ENCODE measurements at regions not wholly inside any gene's neighbourhood (a gene's known extent, or its start where the extent isn't known, plus 50 kb on each side); places are given as distances from the start of the nearest gene placed in this dataset.

- Histone ChIP-seq H3K27me3 (ENCODE audit: control insufficient read depth, insufficient read depth, low read length) (no peaks in the 10 kb centered on the region), H3K4me3 (ENCODE audit: low read length in 3 of 3) (no peak overlapping the region), H3K9ac (ENCODE audit: low read length in 3 of 3) (no peak overlapping the region), H3K4me1 (ENCODE audit: control insufficient read depth in 2 of 3, insufficient read depth in 2 of 3, low read depth in 1 of 3, low read length in 3 of 3) (no peaks in the 10 kb centered on the region), H3K27ac (ENCODE audit: low read depth in 2 of 2, low read length in 2 of 2) (no peak overlapping the region), H3K9me3 (ENCODE audit: control insufficient read depth in 2 of 3, insufficient read depth in 1 of 3, low read length in 3 of 3) (no peaks in the 10 kb centered on the region), H3K36me3 (ENCODE audit: control insufficient read depth in 2 of 3, insufficient read depth in 3 of 3, low read length in 3 of 3) (no peaks in the 10 kb centered on the region)
- intact Hi-C loops (cut with DNase I), result no loop called here
- no peak for TF ChIP-seq CTCF (IDR thresholded peaks at IDR 0.05; ENCODE audit: borderline replicate concordance, extremely low read depth, insufficient read depth)
- FAIRE-seq, result no peak
- no peak for DNase-seq
Observed at GRCh38 chr19:33916792-33917191, 120.1 kb downstream of the KCTD15 start.

- FAIRE-seq (no peak), DNase-seq (no peak)
- H3K27ac ChIP-seq (ENCODE audit: low read depth in 2 of 2, low read length in 2 of 2), result no peak overlapping the region
- intact Hi-C loops (cut with DNase I), result no loop called here
- no peaks in the 10 kb centered on the region for H3K9me3 ChIP-seq (ENCODE audit: control insufficient read depth in 2 of 3, insufficient read depth in 1 of 3, low read length in 3 of 3)
- no peak overlapping the region for H3K9ac ChIP-seq (ENCODE audit: low read length in 3 of 3)
- TF ChIP-seq CTCF (IDR thresholded peaks at IDR 0.05; ENCODE audit: borderline replicate concordance, extremely low read depth, insufficient read depth), result no peak
- H3K4me1 ChIP-seq (ENCODE audit: control insufficient read depth in 2 of 3, insufficient read depth in 2 of 3, low read depth in 1 of 3, low read length in 3 of 3), result no peaks in the 10 kb centered on the region
- H3K36me3 ChIP-seq (ENCODE audit: control insufficient read depth in 2 of 3, insufficient read depth in 3 of 3, low read length in 3 of 3), result no peaks in the 10 kb centered on the region
- H3K4me3 ChIP-seq (ENCODE audit: low read length in 3 of 3), result no peak overlapping the region
- H3K27me3 ChIP-seq (ENCODE audit: control insufficient read depth, insufficient read depth, low read length), result no peaks in the 10 kb centered on the region
Observed at GRCh38 chr19:33919291-33919690, 122.6 kb downstream of the KCTD15 start.

GRCh38 chr19:33921165-33921564 is 124.5 kb downstream of the KCTD15 start:
- no peak for FAIRE-seq
- no peak overlapping the region for H3K4me3 ChIP-seq (ENCODE audit: low read length in 3 of 3)
- no peaks in the 10 kb centered on the region for H3K27me3 ChIP-seq (ENCODE audit: control insufficient read depth, insufficient read depth, low read length)
- intact Hi-C loops (cut with DNase I), result no loop called here
- no peaks in the 10 kb centered on the region for H3K36me3 ChIP-seq (ENCODE audit: control insufficient read depth in 2 of 3, insufficient read depth in 3 of 3, low read length in 3 of 3)
- no peaks in the 10 kb centered on the region for H3K9me3 ChIP-seq (ENCODE audit: control insufficient read depth in 2 of 3, insufficient read depth in 1 of 3, low read length in 3 of 3)
- TF ChIP-seq CTCF (IDR thresholded peaks at IDR 0.05; ENCODE audit: borderline replicate concordance, extremely low read depth, insufficient read depth), result no peak
- H3K9ac ChIP-seq (ENCODE audit: low read length in 3 of 3), result no peak overlapping the region
- H3K4me1 ChIP-seq (ENCODE audit: control insufficient read depth in 2 of 3, insufficient read depth in 2 of 3, low read depth in 1 of 3, low read length in 3 of 3), result no peaks in the 10 kb centered on the region
- DNase-seq, result no peak
- no peak overlapping the region for H3K27ac ChIP-seq (ENCODE audit: low read depth in 2 of 2, low read length in 2 of 2)

GRCh38 chr19:33926306-33926705 is 129.6 kb downstream of the KCTD15 start:
- Histone ChIP-seq H3K4me1 (ENCODE audit: control insufficient read depth in 2 of 3, insufficient read depth in 2 of 3, low read depth in 1 of 3, low read length in 3 of 3) (no peaks in the 10 kb centered on the region), H3K4me3 (ENCODE audit: low read length in 3 of 3) (no peak overlapping the region), H3K27me3 (ENCODE audit: control insufficient read depth, insufficient read depth, low read length) (no peaks in the 10 kb centered on the region), H3K9ac (ENCODE audit: low read length in 3 of 3) (no peak overlapping the region), H3K27ac (ENCODE audit: low read depth in 2 of 2, low read length in 2 of 2) (no peak overlapping the region), H3K36me3 (ENCODE audit: control insufficient read depth in 2 of 3, insufficient read depth in 3 of 3, low read length in 3 of 3) (no peaks in the 10 kb centered on the region), H3K9me3 (ENCODE audit: control insufficient read depth in 2 of 3, insufficient read depth in 1 of 3, low read length in 3 of 3) (no peaks in the 10 kb centered on the region)
- no peak for FAIRE-seq
- DNase-seq, result no peak
- no peak for TF ChIP-seq CTCF (IDR thresholded peaks at IDR 0.05; ENCODE audit: borderline replicate concordance, extremely low read depth, insufficient read depth)
- intact Hi-C loops (cut with DNase I), result no loop called here

Data from kidney (tissue), 13 donors.